Heart right ventricle (tissue), 16 donors: ENCODE measurements at regions not wholly inside any gene's neighbourhood (a gene's known extent, or its start where the extent isn't known, plus 50 kb on each side); places are given as distances from the start of the nearest gene placed in this dataset.

Experiments used
- ATAC-seq, 8 donors: fragments of 200-7000 bp; cut with Tn5 transposase; one replicate each; pipeline ENCODE4 v1.9.1; 2020; ENCODE audit warnings: mild to moderate bottlenecking in 8 of 8, moderate library complexity in 8 of 8, moderate number of reproducible peaks in 1 of 8
- DNase-seq, 2 donors: peaks; one replicate each; pipeline ENCODE4 v3.0.0-alpha.2; 2020
- H3K27ac ChIP-seq, 10 donors: fragments of 200-600 bp; sonication (generic) in 2 of 10; one replicate each; pipeline versions ENCODE4 v1.5.0 to v1.8.0; 2020 to 2022; ENCODE audit warnings: mild to moderate bottlenecking in 3 of 10
- H3K27me3 ChIP-seq, 7 donors: fragments of 200-600 bp; one replicate each; pipeline ENCODE4 v1.8.0; 2021 to 2022; ENCODE audit warnings: mild to moderate bottlenecking in 2 of 7
- H3K36me3 ChIP-seq, 9 donors: fragments of 200-600 bp; sonication (generic) in 1 of 9; one replicate each; pipeline versions ENCODE4 v1.5.0 to v1.8.0; 2020 to 2022; ENCODE audit warnings: mild to moderate bottlenecking in 2 of 9
- H3K4me1 ChIP-seq, 9 donors: fragments of 200-600 bp; sonication (generic) in 1 of 9; one replicate each; pipeline versions ENCODE4 v1.5.0 to v1.8.0; 2020 to 2022; ENCODE audit warnings: mild to moderate bottlenecking in 4 of 9
- H3K4me3 ChIP-seq, 10 donors: fragments of 200-600 bp; sonication (generic) in 2 of 10; one replicate each; pipeline versions ENCODE4 v1.5.0 to v1.8.0; 2020 to 2022; ENCODE audit warnings: mild to moderate bottlenecking in 7 of 10, moderate library complexity in 2 of 10
- H3K9me3 ChIP-seq, 11 donors: fragments of 200-600 bp in 10 of 11; sonication (generic) in 2 of 11; one replicate each; pipeline versions ENCODE4 v1.5.0 to v1.8.0; 2013 to 2022; ENCODE audit warnings: mild to moderate bottlenecking in 2 of 11, control low read depth in 1 of 11, moderate library complexity in 1 of 11
- CTCF ChIP-seq, 9 donors: fragments of 200-600 bp; sonication (generic) in 2 of 9; IDR thresholded peaks; one replicate each; pipeline versions ENCODE4 v1.5.0 to v1.8.0; 2021 to 2022; ENCODE audit warnings: antibody characterized with exemption in 9 of 9, mild to moderate bottlenecking in 5 of 9, moderate library complexity in 1 of 9
- WGBS, 2 donors: extraction: QIAGEN DNeasy Blood & Tissue Kit; methylation state at CpG; one replicate each; pipeline ENCODE4 v1.1.7; 2013; ENCODE audit warnings: inconsistent platforms in 1 of 2; 5-methylcytosine and 5-hydroxymethylcytosine counted together
- intact Hi-C, 10 donors: fragments of 100-400 bp; cut with DNase I; formaldehyde crosslinking; loops; one replicate each; pipeline versions ENCODE4 v1.11.1 to v1.14.2; 2022
- donor health status: Arrhythmogenic right ventricular cardiomyopathy.
- donor health status: ischemic (EF 13 %, LVEDD 7.1; RV severe dilation, severe dysfunction).
- donor health status: healthy with polysubstance abuse.
- donor health status: DM: no; HTN: yes; CAD: no.
- donor health status: DM: no; HTN: no; CAD: no.
- donor health status: ischemic (EF 25% LVEDD 6.9; RV normal size, moderate dysfunction).
- donor health status: ischemic (EF 25% LVEDD 5.7; RV mildly dilated, moderate dysfunction).
- donor health status: healthy.
- donor health status: DM: yes; HTN: yes; CAD: no.
- donor health status: Ischemic cardiomyopathy.
- donor health status: ischemic (EF 35%, LVEDD 5.7; RV mildly dilated, moderate dysfunction).
- donor health status: nonischemic (EF 11% LVEDD 7.7; RV severe dilation, severe dysfunction).
- donor health status: DM: yes; HTN: yes; CAD: no.
- donor health status: PGD.
- donor health status: ischemic (EF 29% LVEDD 5.4; RV normal size, mild dysfunction).
- donor health status: nonischemic (EF 23%, LVEDD 6.1; RV moderate dilation, normal function).

DNA sequence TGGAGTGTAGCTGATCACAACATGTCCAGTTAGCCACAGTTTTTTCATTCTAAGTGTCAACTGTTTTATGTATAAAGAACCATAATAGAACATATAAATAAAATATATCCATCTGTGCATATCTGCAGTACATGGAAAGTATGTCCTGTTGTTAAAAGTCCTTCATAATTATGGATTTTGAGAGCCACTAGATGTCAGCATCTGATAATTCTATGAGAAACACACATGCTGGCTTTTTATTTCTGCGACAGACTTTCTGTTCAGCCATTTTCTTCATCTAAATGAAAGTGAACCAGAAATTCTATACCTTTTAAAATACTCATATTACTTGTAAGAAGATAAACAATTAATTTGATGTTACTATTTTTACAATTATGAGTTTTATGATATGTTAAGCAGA is 251.5 kb downstream of the GPM6A start:
- no peaks in the 10 kb centered on the region for H3K4me1 ChIP-seq
- TF ChIP-seq CTCF (IDR thresholded peaks at IDR 0.05) = peak in 5 of 9 donors; percentile 28 to 54 (median 41)
- H3K4me3 ChIP-seq = no peak overlapping the region
- H3K27me3 ChIP-seq = no peaks in the 10 kb centered on the region
- H3K27ac ChIP-seq = no peak overlapping the region
- ATAC-seq (no peak), DNase-seq (no peak)
- no peaks in the 10 kb centered on the region for H3K9me3 ChIP-seq
- WGBS, 2 donors = 25 to 31% methylated on average over 1 of the region's 1 CpG
- H3K36me3 ChIP-seq = no peaks in the 10 kb centered on the region
- intact Hi-C loops = loop anchor here in 4 of 10 donors (10.0 kb wide), 1 partner anchor 334 kb away; no protein-coding TSS in a partner anchor

- Histone ChIP-seq H3K27ac (no peak overlapping the region), H3K27me3 (no peaks in the 10 kb centered on the region), H3K36me3 (no peaks in the 10 kb centered on the region), H3K9me3 (no peaks in the 10 kb centered on the region), H3K4me3 (no peak overlapping the region), H3K4me1 (no peaks in the 10 kb centered on the region)
- intact Hi-C loops = loop anchor here in 4 of 10 donors (10.0 kb wide), 1 partner anchor 333 kb away; no protein-coding TSS in a partner anchor
- DNase-seq (no peak), ATAC-seq (no peak)
- no peak for TF ChIP-seq CTCF (IDR thresholded peaks at IDR 0.05)
- WGBS, 2 donors = 79 to 80% methylated on average over 1 of the region's 1 CpG
These were observed 250.4 kb downstream of the GPM6A start for GRCh38 chr4:175561696-175562095.

DNA sequence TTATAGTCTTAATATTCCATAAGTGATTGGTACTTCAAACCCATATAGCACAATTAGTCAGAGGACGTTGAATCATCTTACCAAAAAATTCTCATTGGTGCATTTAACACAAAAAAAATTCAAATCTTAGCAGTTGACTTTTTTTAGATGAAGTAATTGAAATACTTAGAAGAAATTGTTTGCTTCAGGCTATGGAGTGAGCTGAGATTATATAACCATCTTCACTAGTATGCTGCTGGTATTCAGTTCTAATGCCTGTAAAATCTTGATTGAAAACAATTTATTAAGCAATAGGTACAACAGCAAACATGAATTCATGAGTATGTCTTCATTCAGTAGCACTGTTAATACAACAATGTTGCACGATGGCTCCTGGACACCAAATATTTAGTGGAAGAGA is 250.0 kb downstream of the GPM6A start:
- no peak overlapping the region for H3K4me3 ChIP-seq
- WGBS, 2 donors = 39 to 43% methylated on average over 2 of the region's 2 CpGs
- TF ChIP-seq CTCF (IDR thresholded peaks at IDR 0.05) = no peak
- intact Hi-C loops = loop anchor here in 4 of 10 donors (10.0 kb wide), 1 partner anchor 333 kb away; no protein-coding TSS in a partner anchor
- no peaks in the 10 kb centered on the region for H3K4me1 ChIP-seq
- ATAC-seq (no peak), DNase-seq (no peak)
- no peaks in the 10 kb centered on the region for H3K36me3 ChIP-seq
- no peaks in the 10 kb centered on the region for H3K9me3 ChIP-seq
- no peak overlapping the region for H3K27ac ChIP-seq
- no peaks in the 10 kb centered on the region for H3K27me3 ChIP-seq

DNA sequence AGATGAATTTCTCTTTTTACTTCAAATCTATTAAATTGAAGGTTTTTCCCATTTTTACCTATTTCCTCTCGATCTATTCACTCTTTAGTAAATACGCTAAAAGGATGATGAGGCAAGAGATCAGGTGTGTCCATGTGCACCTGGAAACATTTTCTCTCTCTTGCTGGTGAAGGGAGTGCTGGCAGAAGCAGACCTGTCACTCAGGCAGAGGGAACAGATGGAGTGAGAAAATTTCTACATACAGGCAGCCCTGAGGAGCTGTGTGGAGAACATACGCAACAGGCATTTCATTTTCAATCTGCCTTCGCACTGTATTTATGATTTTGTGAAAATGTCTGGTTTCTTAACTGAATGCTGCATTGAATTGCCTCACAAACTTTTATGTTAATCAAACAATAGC is 249.5 kb downstream of the GPM6A start:
- Histone ChIP-seq H3K27me3 (no peaks in the 10 kb centered on the region), H3K4me3 (no peak overlapping the region), H3K36me3 (no peaks in the 10 kb centered on the region), H3K9me3 (no peaks in the 10 kb centered on the region), H3K4me1 (no peaks in the 10 kb centered on the region), H3K27ac (no peak overlapping the region)
- 90% methylated on average over 4 of the region's 4 CpGs for WGBS, 2 donors
- TF ChIP-seq CTCF (IDR thresholded peaks at IDR 0.05) = no peak
- intact Hi-C loops = loop anchor here in 4 of 10 donors (10.0 kb wide), 1 partner anchor 332 kb away; no protein-coding TSS in a partner anchor
- no peak for ATAC-seq
- no peak for DNase-seq
